A549 (cell line): ENCODE measurements at regions not wholly inside any gene's neighbourhood (a gene's known extent, or its start where the extent isn't known, plus 50 kb on each side); places are given as distances from the start of the nearest gene placed in this dataset.

Source experiments
- ATAC-seq, 2 experiments: fragments of 200-7000 bp in 1 of 2; fragments of >200 bp in 1 of 2; cut with Nextera tagmentation in 1 of 2; cut with Tn5 transposase in 1 of 2; 3 replicates each; pipeline versions ENCODE4 v1.8.0 to v1.9.1; 2018 to 2020; ENCODE audit warnings: mild to moderate bottlenecking in 1 of 2, moderate library complexity in 1 of 2
- CTCF ChIA-PET: fragments of 300-600 bp; sonication (Branson Sonifier 250); formaldehyde crosslinking; extraction: SDS; loops from one replicate; lab custom pipeline; 2021; ENCODE audit warnings: antibody characterized with exemption, inconsistent platforms; lab: Yijun Ruan, JAX
- POLR2A ChIA-PET: fragments of 350-600 bp; formaldehyde crosslinking; extraction: SDS; loops from one replicate; lab custom pipeline; 2021; ENCODE audit warnings: antibody characterized with exemption, inconsistent platforms; lab: Yijun Ruan, JAX
- DNase-seq, 2 experiments: peaks; one replicate each; pipeline versions ENCODE4 v3.0.0 to v3.0.0-alpha.2; 2011 to 2016; ENCODE audit warnings: low read depth in 1 of 2, low spot score in 1 of 2
- FAIRE-seq: peaks from 2 replicates; lab custom pipeline; 2011; peaks lifted over from hg19 to GRCh38; lab: Jason Lieb, UNC
- H3K27ac ChIP-seq, 2 experiments: fragments of >200 bp; sonication (Bioruptor Twin); formaldehyde crosslinking; 3 replicates each; pipeline ENCODE4 v1.5.1; 2016 to 2017
- H3K4me1 ChIP-seq: fragments of >200 bp; sonication (Bioruptor Twin); formaldehyde crosslinking; 3 replicates; pipeline ENCODE4 v1.6.1; 2016
- H3K4me2 ChIP-seq: fragments of >200 bp; sonication (Bioruptor Twin); formaldehyde crosslinking; 3 replicates; pipeline ENCODE4 v1.6.1; 2016
- H3K4me3 ChIP-seq: fragments of >200 bp; sonication (Bioruptor Twin); formaldehyde crosslinking; 3 replicates; pipeline ENCODE4 v1.5.1; 2016
- H3K9me3 ChIP-seq: fragments of >200 bp; sonication (Bioruptor Twin); formaldehyde crosslinking; 3 replicates; pipeline ENCODE4 v1.6.1; 2016
- BHLHE40 ChIP-seq: IDR thresholded peaks from 2 replicates; pipeline ENCODE4 v1.6.1; 2012; ENCODE audit warnings: low read depth, low read length, inconsistent platforms
- FOSL2 ChIP-seq, 2 experiments: fragments of 450-650 bp in 1 of 2; fragments of >200 bp in 1 of 2; sonication (Bioruptor Twin) in 1 of 2; formaldehyde crosslinking; IDR thresholded peaks; 2 replicates each; pipeline versions ENCODE4 v1.5.0 to v1.6.1; 2016 to 2020; ENCODE audit warnings: mild to moderate bottlenecking in 1 of 2, moderate library complexity in 1 of 2
- FOXS1 ChIP-seq: fragments of 250-450 bp; sonication (Bioruptor Pico); IDR thresholded peaks from 2 replicates; pipeline ENCODE4 v1.5.0; 2020; ENCODE audit warnings: mild to moderate bottlenecking, moderate library complexity
- GATA3 ChIP-seq: IDR thresholded peaks from 2 replicates; pipeline ENCODE4 v1.6.1; 2012; ENCODE audit warnings: borderline replicate concordance
- HOXB5 ChIP-seq: fragments of 250-450 bp; sonication (Bioruptor Pico); IDR thresholded peaks from 2 replicates; pipeline ENCODE4 v1.5.0; 2020; ENCODE audit warnings: mild to moderate bottlenecking, moderate library complexity
- KDM5A ChIP-seq: fragments of 200-600 bp; sonication (generic); IDR thresholded peaks from 2 replicates; pipeline ENCODE4 v1.6.1; 2016; ENCODE audit warnings: antibody characterized with exemption, mild to moderate bottlenecking
- MAFK ChIP-seq: fragments of 450-650 bp; IDR thresholded peaks from 2 replicates; pipeline ENCODE4 v1.6.1; 2014; ENCODE audit not compliant: partially characterized antibody
- MAZ ChIP-seq: fragments of 150-350 bp; IDR thresholded peaks from 2 replicates; pipeline ENCODE4 v1.6.1; 2014; ENCODE audit warnings: antibody characterized with exemption, low read depth, low read length, borderline replicate concordance
- PBX3 ChIP-seq: IDR thresholded peaks from 2 replicates; pipeline ENCODE4 v1.6.1; 2012
- PHF8 ChIP-seq: fragments of 200-600 bp; sonication (generic); IDR thresholded peaks from 2 replicates; pipeline ENCODE4 v1.6.1; 2016; ENCODE audit warnings: low read depth, mild to moderate bottlenecking, antibody characterized with exemption, moderate library complexity, borderline replicate concordance
- RARB ChIP-seq: fragments of 250-450 bp; sonication (Bioruptor Pico); IDR thresholded peaks from 2 replicates; pipeline ENCODE4 v1.8.0; 2021; ENCODE audit warnings: mild to moderate bottlenecking, moderate library complexity
- RCOR1 ChIP-seq: fragments of 150-350 bp; IDR thresholded peaks from 2 replicates; pipeline ENCODE4 v1.6.1; 2014; ENCODE audit warnings: antibody characterized with exemption, low read length, low read depth
- SMC3 ChIP-seq: fragments of >200 bp; sonication (Bioruptor Twin); formaldehyde crosslinking; IDR thresholded peaks from 3 replicates; pipeline ENCODE4 v1.6.1; 2018; ENCODE audit warnings: inconsistent platforms
- ZSCAN20 ChIP-seq: fragments of 250-450 bp; sonication (Bioruptor Pico); IDR thresholded peaks from 2 replicates; pipeline ENCODE4 v1.8.0; 2022; ENCODE audit warnings: mild to moderate bottlenecking, moderate library complexity
- WGBS: methylation state at CpG from one replicate; pipeline ENCODE4 v1.1.6; 2017; ENCODE audit errors: missing lambda C conversion rate; 5-methylcytosine and 5-hydroxymethylcytosine counted together
- TF ChIP-seq, protein P1 (sequence below): fragments of 200-600 bp; sonication (generic); IDR thresholded peaks from 2 replicates; pipeline ENCODE4 v1.6.1; 2016; ENCODE audit warnings: antibody characterized with exemption, mild to moderate bottlenecking, moderate library complexity
- TF ChIP-seq, protein P2 (sequence below): fragments of 250-450 bp; sonication (Bioruptor Pico); IDR thresholded peaks from 2 replicates; pipeline ENCODE4 v1.5.0; 2020; ENCODE audit warnings: low read depth, mild to moderate bottlenecking, moderate library complexity
- TF ChIP-seq, protein P3 (sequence below): fragments of 250-450 bp; sonication (Bioruptor Pico); IDR thresholded peaks from 2 replicates; pipeline ENCODE4 v1.5.0; 2021; ENCODE audit warnings: mild to moderate bottlenecking, moderate library complexity, borderline replicate concordance

GRCh38 chr4:38503689-38504395 is 160.2 kb upstream of the KLF3 start:
- CTCF ChIA-PET: no interaction called here
- no peak overlapping the region for H3K4me3 ChIP-seq
- DNase-seq: no peak
- H3K9me3 ChIP-seq: 0 out of 3 replicates have a peak, but pooled peaks cover 4% of the 10 kb centered on the region
- H3K4me2 ChIP-seq: no peak overlapping the region
- no peaks in the 10 kb centered on the region for H3K4me1 ChIP-seq
- H3K27ac ChIP-seq: no peak overlapping the region
- POLR2A ChIA-PET: interaction anchor here (0.7 kb wide), 1 partner anchor 103 kb away, joined by 4 read pairs; no protein-coding TSS in a partner anchor
- no peak for ATAC-seq
- FAIRE-seq: no peak
- 60% methylated on average over 6 of the region's 6 CpGs for WGBS
- no peak for TF ChIP-seq MAZ
- TF ChIP-seq RCOR1: no peak
- no peak for TF ChIP-seq PHF8
- TF ChIP-seq RARB (CRISPR knock-in tag): no peak
- no peak for TF ChIP-seq BHLHE40
- TF ChIP-seq, protein P1, sequence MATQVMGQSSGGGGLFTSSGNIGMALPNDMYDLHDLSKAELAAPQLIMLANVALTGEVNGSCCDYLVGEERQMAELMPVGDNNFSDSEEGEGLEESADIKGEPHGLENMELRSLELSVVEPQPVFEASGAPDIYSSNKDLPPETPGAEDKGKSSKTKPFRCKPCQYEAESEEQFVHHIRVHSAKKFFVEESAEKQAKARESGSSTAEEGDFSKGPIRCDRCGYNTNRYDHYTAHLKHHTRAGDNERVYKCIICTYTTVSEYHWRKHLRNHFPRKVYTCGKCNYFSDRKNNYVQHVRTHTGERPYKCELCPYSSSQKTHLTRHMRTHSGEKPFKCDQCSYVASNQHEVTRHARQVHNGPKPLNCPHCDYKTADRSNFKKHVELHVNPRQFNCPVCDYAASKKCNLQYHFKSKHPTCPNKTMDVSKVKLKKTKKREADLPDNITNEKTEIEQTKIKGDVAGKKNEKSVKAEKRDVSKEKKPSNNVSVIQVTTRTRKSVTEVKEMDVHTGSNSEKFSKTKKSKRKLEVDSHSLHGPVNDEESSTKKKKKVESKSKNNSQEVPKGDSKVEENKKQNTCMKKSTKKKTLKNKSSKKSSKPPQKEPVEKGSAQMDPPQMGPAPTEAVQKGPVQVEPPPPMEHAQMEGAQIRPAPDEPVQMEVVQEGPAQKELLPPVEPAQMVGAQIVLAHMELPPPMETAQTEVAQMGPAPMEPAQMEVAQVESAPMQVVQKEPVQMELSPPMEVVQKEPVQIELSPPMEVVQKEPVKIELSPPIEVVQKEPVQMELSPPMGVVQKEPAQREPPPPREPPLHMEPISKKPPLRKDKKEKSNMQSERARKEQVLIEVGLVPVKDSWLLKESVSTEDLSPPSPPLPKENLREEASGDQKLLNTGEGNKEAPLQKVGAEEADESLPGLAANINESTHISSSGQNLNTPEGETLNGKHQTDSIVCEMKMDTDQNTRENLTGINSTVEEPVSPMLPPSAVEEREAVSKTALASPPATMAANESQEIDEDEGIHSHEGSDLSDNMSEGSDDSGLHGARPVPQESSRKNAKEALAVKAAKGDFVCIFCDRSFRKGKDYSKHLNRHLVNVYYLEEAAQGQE: no peak
- TF ChIP-seq SMC3: no peak
- no peak for TF ChIP-seq MAFK

- Histone ChIP-seq H3K27ac (no peak overlapping the region), H3K9me3 (0 out of 3 replicates have a peak, but pooled peaks cover 4% of the 10 kb centered on the region), H3K4me2 (no peak overlapping the region), H3K4me3 (no peak overlapping the region), H3K4me1 (no peaks in the 10 kb centered on the region)
- DNase-seq (no peak), ATAC-seq (no peak), FAIRE-seq (no peak)
- TF ChIP-seq RARB (CRISPR knock-in tag) (no peak), PBX3 (no peak), RCOR1 (no peak), ZSCAN20 (CRISPR knock-in tag) (no peak), FOSL2 (IDR thresholded peaks at IDR 0.05) (no peak), FOSL2 (CRISPR knock-in tag; IDR thresholded peaks at IDR 0.05) (no peak), GATA3 (no peak), HOXB5 (no peak)
- TF ChIP-seq, protein P2, sequence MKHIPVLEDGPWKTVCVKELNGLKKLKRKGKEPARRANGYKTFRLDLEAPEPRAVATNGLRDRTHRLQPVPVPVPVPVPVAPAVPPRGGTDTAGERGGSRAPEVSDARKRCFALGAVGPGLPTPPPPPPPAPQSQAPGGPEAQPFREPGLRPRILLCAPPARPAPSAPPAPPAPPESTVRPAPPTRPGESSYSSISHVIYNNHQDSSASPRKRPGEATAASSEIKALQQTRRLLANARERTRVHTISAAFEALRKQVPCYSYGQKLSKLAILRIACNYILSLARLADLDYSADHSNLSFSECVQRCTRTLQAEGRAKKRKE: no peak
- ChIA-PET CTCF (no interaction called here), POLR2A (interaction anchor here (0.7 kb wide), 1 partner anchor 103 kb away, joined by 4 read pairs; no protein-coding TSS in a partner anchor)
- WGBS: 88% methylated on average over 2 of the region's 2 CpGs
Measured at GRCh38 chr4:38504396-38504715, 159.6 kb upstream of the KLF3 start.

DNA sequence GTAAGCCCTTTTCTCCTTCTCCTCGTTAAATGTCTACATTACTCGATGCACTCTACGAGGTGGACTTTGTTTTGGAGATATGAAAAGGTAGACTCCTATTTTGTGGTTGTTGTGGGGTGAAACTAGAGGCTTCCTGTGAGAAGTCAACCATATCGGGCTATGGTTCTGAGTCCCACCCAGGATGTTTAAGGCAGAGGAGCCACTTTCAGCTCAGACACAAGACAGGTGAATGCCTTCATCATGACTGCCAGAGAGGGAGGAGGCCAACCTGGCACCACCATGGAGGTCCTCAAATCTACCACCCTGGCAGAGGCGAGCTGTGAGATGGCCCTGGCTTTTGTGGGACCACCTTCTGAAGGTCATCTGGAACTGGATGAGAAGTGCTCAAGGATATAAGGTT is 154.4 kb upstream of the KLF3 start:
- no peak for ATAC-seq
- DNase-seq: no peak
- ChIA-PET CTCF (no interaction called here), POLR2A (no interaction called here)
- no peak overlapping the region for H3K4me2 ChIP-seq
- 45% methylated on average over 4 of the region's 5 CpGs for WGBS
- no peaks in the 10 kb centered on the region for H3K4me1 ChIP-seq
- H3K9me3 ChIP-seq: 0 out of 3 replicates have a peak, but pooled peaks cover 4% of the 10 kb centered on the region
- TF ChIP-seq, protein P3, sequence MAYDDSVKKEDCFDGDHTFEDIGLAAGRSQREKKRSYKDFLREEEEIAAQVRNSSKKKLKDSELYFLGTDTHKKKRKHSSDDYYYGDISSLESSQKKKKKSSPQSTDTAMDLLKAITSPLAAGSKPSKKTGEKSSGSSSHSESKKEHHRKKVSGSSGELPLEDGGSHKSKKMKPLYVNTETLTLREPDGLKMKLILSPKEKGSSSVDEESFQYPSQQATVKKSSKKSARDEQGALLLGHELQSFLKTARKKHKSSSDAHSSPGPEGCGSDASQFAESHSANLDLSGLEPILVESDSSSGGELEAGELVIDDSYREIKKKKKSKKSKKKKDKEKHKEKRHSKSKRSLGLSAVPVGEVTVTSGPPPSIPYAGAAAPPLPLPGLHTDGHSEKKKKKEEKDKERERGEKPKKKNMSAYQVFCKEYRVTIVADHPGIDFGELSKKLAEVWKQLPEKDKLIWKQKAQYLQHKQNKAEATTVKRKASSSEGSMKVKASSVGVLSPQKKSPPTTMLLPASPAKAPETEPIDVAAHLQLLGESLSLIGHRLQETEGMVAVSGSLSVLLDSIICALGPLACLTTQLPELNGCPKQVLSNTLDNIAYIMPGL (CRISPR knock-in tag): no peak
- TF ChIP-seq FOXS1 (no peak), KDM5A (no peak)
- no peak overlapping the region for H3K27ac ChIP-seq
- FAIRE-seq: no peak
- no peak overlapping the region for H3K4me3 ChIP-seq
